ENCODE measurements at regions not wholly inside any gene's neighbourhood (a gene's known extent, or its start where the extent isn't known, plus 50 kb on each side); places are given as distances from the start of the nearest gene placed in this dataset.

- DNase-seq (ENCODE audit: low read depth), result no peak
- TF ChIP-seq, protein P1, sequence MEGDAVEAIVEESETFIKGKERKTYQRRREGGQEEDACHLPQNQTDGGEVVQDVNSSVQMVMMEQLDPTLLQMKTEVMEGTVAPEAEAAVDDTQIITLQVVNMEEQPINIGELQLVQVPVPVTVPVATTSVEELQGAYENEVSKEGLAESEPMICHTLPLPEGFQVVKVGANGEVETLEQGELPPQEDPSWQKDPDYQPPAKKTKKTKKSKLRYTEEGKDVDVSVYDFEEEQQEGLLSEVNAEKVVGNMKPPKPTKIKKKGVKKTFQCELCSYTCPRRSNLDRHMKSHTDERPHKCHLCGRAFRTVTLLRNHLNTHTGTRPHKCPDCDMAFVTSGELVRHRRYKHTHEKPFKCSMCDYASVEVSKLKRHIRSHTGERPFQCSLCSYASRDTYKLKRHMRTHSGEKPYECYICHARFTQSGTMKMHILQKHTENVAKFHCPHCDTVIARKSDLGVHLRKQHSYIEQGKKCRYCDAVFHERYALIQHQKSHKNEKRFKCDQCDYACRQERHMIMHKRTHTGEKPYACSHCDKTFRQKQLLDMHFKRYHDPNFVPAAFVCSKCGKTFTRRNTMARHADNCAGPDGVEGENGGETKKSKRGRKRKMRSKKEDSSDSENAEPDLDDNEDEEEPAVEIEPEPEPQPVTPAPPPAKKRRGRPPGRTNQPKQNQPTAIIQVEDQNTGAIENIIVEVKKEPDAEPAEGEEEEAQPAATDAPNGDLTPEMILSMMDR (conservative IDR thresholded peaks at IDR 0.05; ENCODE audit: low read depth, low read length), result no peak
- no peak overlapping the region for H3K4me3 ChIP-seq (ENCODE audit: low read length)
These were observed 119.0 kb downstream of the GASK1B start for GRCh38 chr4:158053801-158054200.

GRCh38 chr4:158053086-158053485 is 119.7 kb downstream of the GASK1B start:
- no peak overlapping the region for H3K4me3 ChIP-seq (ENCODE audit: low read length)
- peak; percentile 32 for DNase-seq (ENCODE audit: low read depth)
- TF ChIP-seq, protein P1 (conservative IDR thresholded peaks at IDR 0.05; ENCODE audit: low read depth, low read length), result no peak

DNA sequence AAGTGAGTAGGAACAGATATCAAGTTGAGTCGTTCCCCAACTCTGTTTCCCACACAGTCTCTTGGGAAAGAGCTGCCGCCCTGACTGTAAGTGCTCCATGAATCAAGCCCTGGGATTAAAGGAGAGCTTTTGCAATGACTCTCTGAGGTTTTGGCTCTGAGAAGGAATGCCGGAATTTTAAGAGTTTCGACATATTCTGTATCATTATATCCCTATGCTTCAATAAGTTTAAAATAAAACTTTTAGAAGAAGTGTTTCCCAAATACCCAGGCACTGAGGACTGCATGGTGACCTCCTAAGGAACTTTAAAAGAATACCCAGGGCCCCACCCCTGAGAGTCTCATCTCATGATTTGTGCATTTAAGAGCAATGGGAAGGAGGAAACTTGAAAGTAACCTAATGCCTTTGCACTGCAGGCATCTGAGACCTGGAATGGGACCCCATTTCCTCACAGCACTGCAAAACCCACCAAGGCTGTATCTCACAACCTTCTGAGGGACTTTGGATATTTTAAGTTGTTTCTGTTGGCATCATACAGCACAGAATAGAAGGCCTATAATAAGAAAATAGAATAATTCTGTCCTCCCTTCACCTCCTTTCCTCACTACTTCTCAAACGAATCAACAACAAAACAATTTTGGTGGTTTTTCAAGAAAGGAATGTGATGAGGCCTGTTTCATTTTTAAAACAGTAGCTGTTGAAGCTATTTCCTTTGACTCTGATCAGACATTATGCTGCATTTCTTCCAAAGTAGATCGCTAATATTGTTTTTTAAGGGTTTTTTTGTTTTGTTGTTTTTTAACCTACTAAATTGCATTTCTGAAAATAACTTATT is 121.2 kb downstream of the GASK1B start:
- DNase-seq (ENCODE audit: low read depth), result peak; percentile 92
- no peak overlapping the region for H3K4me3 ChIP-seq (ENCODE audit: low read length)
- TF ChIP-seq, protein P1 (conservative IDR thresholded peaks at IDR 0.05; ENCODE audit: low read depth, low read length), result no peak

DNA sequence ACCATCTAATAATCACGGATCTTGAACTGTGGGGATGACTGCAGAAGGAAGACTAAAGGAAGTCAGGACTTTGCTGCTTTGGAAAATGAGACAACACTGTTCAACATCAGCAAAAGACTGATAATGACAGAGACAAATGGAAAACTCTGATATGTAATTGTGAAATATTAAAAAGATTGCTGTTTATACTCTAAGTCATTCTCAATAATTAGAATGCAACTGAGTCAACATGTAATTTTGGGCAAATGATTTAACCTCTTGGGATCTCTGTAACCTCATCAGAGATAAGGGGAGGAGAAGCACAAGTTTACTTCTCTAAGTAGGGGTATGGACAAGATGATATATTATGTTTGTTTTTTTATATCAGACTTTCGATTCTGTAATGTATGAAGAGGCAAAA is 121.9 kb downstream of the GASK1B start:
- H3K4me3 ChIP-seq (ENCODE audit: low read length), result no peak overlapping the region
- TF ChIP-seq, protein P1 (conservative IDR thresholded peaks at IDR 0.05; ENCODE audit: low read depth, low read length), result no peak
- DNase-seq (ENCODE audit: low read depth), result no peak

- DNase-seq (ENCODE audit: low read depth), result no peak
- TF ChIP-seq, protein P1 (conservative IDR thresholded peaks at IDR 0.05; ENCODE audit: low read depth, low read length), result no peak
- H3K4me3 ChIP-seq (ENCODE audit: low read length), result no peak overlapping the region
These were observed 126.5 kb downstream of the GASK1B start for GRCh38 chr4:158046345-158046744.

- no peak for DNase-seq (ENCODE audit: low read depth)
- TF ChIP-seq, protein P1 (conservative IDR thresholded peaks at IDR 0.05; ENCODE audit: low read depth, low read length), result no peak
- no peak overlapping the region for H3K4me3 ChIP-seq (ENCODE audit: low read length)
These were observed 128.7 kb downstream of the GASK1B start for GRCh38 chr4:158043971-158044618.

Data from retinal pigment epithelial cell (primary cell).